K562 (cell line): ENCODE measurements at regions not wholly inside any gene's neighbourhood (a gene's known extent, or its start where the extent isn't known, plus 50 kb on each side); places are given as distances from the start of the nearest gene placed in this dataset.

Source experiments
- NR2C1 ChIP-seq, 2 experiments: fragments of 450-650 bp; IDR thresholded peaks; 2 replicates each; pipeline ENCODE4 v1.6.1; 2017; ENCODE audit warnings: mild to moderate bottlenecking in 2 of 2, antibody characterized with exemption in 1 of 2, inconsistent platforms in 1 of 2, missing compliant biosample characterization in 1 of 2, missing genetic modification characterization in 1 of 2
- ZNF24 ChIP-seq: fragments of 450-650 bp; IDR thresholded peaks from 2 replicates; pipeline ENCODE4 v1.6.1; 2016
- TF ChIP-seq, protein P1 (sequence below): sonication (generic); formaldehyde crosslinking; IDR thresholded peaks from 2 replicates; pipeline ENCODE4 v1.8.0; 2022; ENCODE audit warnings: missing genetic modification reagents, mild to moderate bottlenecking, borderline replicate concordance

- TF ChIP-seq NR2C1 (IDR thresholded peaks at IDR 0.05) (no peak), NR2C1 (tag; IDR thresholded peaks at IDR 0.05) (no peak), ZNF24 (no peak)
- TF ChIP-seq, protein P1, sequence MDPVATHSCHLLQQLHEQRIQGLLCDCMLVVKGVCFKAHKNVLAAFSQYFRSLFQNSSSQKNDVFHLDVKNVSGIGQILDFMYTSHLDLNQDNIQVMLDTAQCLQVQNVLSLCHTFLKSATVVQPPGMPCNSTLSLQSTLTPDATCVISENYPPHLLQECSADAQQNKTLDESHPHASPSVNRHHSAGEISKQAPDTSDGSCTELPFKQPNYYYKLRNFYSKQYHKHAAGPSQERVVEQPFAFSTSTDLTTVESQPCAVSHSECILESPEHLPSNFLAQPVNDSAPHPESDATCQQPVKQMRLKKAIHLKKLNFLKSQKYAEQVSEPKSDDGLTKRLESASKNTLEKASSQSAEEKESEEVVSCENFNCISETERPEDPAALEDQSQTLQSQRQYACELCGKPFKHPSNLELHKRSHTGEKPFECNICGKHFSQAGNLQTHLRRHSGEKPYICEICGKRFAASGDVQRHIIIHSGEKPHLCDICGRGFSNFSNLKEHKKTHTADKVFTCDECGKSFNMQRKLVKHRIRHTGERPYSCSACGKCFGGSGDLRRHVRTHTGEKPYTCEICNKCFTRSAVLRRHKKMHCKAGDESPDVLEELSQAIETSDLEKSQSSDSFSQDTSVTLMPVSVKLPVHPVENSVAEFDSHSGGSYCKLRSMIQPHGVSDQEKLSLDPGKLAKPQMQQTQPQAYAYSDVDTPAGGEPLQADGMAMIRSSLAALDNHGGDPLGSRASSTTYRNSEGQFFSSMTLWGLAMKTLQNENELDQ (CRISPR knock-in tag) = no peak
Observed at GRCh38 chr1:106447466-106447865, 609.0 kb upstream of the PRMT6 start.
